ENCODE measurements at regions not wholly inside any gene's neighbourhood (a gene's known extent, or its start where the extent isn't known, plus 50 kb on each side); places are given as distances from the start of the nearest gene placed in this dataset.
"Not testable (repeated sequence)": the region's sequence is repeated elsewhere in the genome, so short reads cannot be mapped to it uniquely, and the experiment has no call there.

- DNase-seq (ENCODE audit: low read depth in 2 of 2): no peak
Measured at GRCh38 chr3:153370680-153371079, 208.7 kb downstream of the RAP2B start.

DNA sequence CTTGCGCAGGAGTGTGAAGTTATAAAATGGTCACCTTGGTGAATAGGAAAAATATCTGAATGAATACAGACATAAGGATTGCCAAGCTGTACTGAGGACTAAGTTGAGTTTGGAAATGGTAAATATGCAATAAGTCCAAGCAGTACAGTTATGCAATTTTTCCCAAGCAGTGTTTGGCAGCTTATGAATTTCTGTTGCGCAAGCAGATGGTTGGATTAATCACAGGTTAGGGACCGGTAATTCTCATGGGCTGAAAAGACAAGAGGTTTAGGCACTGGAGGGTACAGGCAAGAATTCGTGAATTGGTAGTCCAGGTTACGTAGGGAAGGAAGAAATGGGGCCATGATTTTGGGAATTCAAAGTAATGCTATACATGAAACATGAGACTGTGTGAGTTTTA is 210.3 kb downstream of the RAP2B start:
- no peak for DNase-seq (ENCODE audit: low read depth in 2 of 2)

DNA sequence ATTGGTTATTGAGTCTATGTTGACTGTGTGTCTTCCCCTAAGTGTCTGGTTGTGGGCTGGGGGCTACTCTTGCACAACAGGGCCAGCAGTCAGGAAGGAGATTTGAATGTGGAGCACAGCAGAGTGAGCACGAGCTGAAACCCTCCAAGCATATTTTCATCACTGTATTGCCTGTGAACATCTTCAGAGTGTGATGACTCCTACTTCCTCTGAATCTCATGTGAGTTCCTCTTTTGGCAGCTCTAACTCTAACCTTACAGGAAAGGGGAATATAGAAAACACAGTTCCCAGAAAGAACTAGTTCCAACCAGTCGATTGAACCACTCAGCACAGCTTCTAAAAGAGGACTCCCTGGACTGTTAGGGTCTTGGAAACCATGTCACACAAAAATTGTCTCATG is 211.6 kb downstream of the RAP2B start:
- DNase-seq (ENCODE audit: low read depth in 2 of 2): no peak

- DNase-seq (ENCODE audit: low read depth in 2 of 2): not testable (repeated sequence)
Measured at GRCh38 chr3:153378366-153378765, 216.3 kb downstream of the RAP2B start.

DNA sequence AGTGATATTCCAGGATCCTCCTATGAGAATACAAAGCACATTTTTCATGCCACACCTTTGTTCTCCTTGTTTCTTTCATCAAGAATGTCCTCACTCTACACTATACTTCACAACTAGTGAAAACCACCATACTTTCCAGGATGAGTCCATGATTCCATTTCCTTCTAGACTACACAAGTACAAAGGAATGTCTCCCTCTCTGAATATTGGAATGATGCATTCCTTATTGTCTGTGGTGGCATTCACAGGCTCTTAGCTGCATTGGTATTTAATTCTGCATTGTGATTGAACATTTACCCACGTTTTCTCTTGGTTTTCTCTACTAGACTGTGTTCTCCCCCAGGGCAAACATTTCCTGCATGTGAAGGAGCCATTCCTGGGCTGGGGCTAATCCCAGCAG is 217.5 kb downstream of the RAP2B start:
- no peak for DNase-seq (ENCODE audit: low read depth in 2 of 2)

- DNase-seq (ENCODE audit: low read depth in 2 of 2): no peak
Measured at GRCh38 chr3:153385343-153385742, 223.3 kb downstream of the RAP2B start.

DNA sequence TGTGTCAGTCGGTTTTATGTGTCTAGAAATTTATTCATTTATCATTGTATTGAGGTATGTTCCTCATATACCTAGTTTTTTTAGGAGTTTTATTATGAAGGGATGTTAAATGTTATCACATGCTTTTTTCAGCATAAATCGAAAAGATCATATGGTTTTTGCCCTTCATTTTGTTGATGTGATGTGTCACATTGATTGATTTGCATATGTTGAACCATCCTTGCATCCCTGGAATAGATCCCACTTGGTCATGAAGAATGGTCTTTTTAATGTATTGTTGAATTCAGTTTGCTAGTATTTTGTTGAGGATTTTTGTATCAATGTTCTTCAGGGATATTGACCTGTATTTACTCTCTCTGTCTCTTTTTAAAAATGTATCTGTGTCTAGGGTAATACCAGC is 230.3 kb downstream of the RAP2B start:
- no peak for DNase-seq (ENCODE audit: low read depth in 2 of 2)

DNA sequence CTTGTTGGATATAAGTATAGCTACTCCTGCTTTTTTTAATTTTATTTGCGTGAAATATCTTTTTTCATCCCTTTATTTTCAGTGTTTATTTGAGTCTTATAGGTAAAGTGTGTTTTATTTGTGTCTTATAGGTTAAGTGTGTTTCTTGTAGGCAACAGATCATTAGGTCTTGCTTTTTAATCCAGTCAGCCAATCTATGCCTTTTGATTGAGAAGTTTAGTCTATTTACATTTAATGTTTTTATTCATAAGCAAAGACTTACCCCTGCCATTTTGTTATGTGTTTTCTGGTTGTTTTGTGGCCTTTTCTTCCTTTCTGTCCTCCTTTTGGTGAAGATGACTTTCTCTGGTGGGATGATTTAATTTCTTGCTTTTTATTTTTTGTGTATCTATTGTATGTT is 232.0 kb downstream of the RAP2B start:
- DNase-seq (ENCODE audit: low read depth in 2 of 2): no peak

DNA sequence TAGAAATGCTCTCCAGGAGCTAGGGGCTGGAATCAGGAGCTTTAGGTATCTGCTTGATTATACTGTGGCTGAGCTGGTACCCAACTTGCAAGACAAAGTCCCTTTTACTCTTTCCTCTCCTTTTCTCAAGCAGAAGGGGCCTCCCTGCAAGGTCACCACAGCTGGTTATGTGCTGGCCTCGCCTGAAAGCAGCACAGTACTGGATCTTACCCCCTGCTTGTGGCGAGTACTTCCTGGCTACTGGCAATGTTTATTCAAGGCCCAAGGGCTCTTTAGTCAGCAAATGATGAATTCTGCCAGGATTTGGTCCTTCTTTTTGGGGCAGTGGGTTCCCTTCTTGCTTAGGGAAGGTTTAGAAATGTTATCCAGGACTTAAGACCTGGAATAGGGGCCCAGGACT is 234.6 kb downstream of the RAP2B start:
- DNase-seq (ENCODE audit: low read depth in 2 of 2): no peak

- no peak for DNase-seq (ENCODE audit: low read depth in 2 of 2)
Measured at GRCh38 chr3:153397794-153398193, 235.8 kb downstream of the RAP2B start.

GRCh38 chr3:153399636-153400035 is 237.6 kb downstream of the RAP2B start:
- DNase-seq (ENCODE audit: low read depth in 2 of 2): no peak

- no peak for DNase-seq (ENCODE audit: low read depth in 2 of 2)
Measured at GRCh38 chr3:153400641-153401040, 238.6 kb downstream of the RAP2B start.

- DNase-seq (ENCODE audit: low read depth in 2 of 2): no peak
Measured at GRCh38 chr3:153404157-153404556, 242.1 kb downstream of the RAP2B start.

DNA sequence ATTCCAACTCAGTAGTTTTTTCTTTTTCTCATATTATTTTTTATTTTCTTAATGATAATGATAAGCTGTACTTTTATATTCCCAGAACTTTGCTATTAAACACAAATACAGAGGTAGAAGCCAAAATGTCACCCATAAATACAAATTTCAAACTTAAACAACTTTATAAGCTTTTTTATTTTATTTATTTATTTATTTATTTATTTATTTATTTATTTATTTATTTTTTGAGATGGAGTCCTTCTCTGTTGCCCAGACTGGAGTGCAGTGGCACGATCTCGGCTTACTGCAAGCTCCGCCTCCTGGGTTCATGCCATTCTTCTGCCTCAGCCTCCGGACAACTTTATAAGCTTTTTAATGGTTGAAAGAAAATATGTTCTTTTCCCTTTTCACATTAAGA is 243.3 kb downstream of the RAP2B start:
- not testable (repeated sequence) for DNase-seq (ENCODE audit: low read depth in 2 of 2)

DNA sequence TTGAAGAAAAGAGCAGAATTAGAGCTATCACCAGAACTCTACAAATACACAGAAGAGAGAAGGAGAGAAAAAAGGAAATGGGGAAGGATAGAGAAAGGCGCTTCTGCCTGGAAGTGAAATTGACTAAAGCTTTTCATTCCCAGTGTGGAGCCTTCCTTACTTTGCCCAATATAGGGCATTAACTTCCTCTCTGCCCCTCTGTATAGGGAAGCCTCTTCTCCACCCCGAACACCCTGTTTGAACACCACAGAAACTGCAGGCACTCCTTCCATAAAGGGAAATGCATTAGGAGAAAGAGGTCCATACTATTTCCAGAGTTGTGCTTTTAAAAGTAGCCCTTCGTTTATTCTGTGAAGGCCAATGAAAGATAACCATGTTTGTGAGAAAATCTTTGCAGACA is 248.5 kb downstream of the RAP2B start:
- no peak for DNase-seq (ENCODE audit: low read depth in 2 of 2)

DNA sequence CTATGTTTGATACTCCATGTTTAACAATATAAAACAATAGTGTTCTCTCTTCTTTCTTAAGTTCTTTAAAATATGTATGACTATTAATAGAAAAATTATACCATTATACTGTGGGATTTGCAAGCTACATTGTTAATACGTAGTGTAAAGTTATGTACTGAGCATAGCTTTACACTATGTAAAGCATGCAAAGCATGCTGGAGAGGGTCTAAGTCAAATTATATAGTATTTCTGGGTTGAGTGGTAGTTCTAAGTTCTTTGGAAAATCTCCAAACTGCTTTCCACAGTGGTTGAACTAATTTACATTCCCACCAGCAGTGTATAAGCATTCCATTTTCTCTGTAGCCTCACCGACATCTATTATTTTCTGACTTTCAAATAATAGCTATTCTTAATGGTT is 253.0 kb downstream of the RAP2B start:
- DNase-seq (ENCODE audit: low read depth in 2 of 2): no peak

- no peak for DNase-seq (ENCODE audit: low read depth in 2 of 2)
Measured at GRCh38 chr3:153422314-153422713, 260.3 kb downstream of the RAP2B start.

GRCh38 chr3:153423820-153424219 is 261.8 kb downstream of the RAP2B start:
- not testable (repeated sequence) for DNase-seq (ENCODE audit: low read depth in 2 of 2)

- DNase-seq (ENCODE audit: low read depth in 2 of 2): no peak
Measured at GRCh38 chr3:153426344-153426743, 264.3 kb downstream of the RAP2B start.

GRCh38 chr3:153426803-153427202 is 264.8 kb downstream of the RAP2B start:
- no peak for DNase-seq (ENCODE audit: low read depth in 2 of 2)

DNA sequence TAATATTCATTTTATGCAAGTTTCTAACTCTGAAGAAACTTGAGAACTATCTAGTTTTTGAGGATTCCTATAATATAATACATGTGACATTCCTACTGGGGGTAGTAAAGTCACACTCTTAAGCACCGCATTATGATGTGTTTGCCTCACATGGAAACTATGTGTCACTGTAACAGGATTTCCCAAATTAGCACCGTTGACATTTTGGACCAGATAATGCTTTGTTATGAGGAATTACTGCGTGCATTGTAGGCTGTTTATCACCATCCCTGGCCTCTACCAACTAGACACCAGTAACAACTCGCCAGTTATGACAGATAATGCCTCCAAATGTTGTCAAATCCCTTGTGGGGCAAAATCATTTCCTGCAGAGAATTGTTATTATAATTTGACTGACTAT is 267.8 kb downstream of the RAP2B start:
- DNase-seq (ENCODE audit: low read depth in 2 of 2): no peak

DNA sequence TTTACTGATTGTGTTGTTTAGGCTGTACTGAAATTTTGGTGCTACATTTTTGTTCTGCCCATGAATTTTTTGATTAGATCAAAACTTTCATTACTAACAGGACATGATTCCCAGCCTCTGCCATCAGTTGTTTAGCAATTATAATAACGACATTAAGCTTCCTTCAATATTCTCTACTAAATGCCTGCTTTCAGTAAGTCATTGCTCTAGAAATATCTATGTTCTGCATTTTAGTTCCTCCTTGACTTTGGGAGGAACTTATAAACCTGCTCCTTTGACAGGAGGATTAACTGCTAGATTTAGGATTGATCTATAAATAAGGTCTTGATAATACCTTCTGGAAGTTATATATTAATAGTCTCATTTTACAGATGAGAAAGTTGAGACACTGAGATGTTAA is 269.1 kb downstream of the RAP2B start:
- DNase-seq (ENCODE audit: low read depth in 2 of 2): no peak

DNA sequence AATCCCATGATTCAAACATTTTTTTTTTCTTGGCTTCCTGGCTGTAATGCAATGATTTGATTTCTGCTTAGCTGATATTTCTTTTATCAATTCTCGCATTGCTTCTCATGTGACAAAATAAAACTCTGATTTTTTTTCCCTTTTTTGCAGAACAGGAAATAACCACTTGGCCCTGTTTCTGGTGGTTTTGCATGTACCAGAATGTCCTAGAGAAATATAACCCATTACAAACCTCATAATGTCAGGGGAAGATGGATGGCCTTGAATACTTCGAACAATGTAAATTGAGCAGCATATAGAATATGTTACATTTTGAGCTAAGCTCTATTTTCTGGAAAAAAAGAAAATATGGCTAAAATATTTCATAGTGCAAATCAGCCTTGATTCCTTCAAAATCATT is 275.6 kb downstream of the RAP2B start:
- DNase-seq (ENCODE audit: low read depth in 2 of 2): no peak

- no peak for DNase-seq (ENCODE audit: low read depth in 2 of 2)
Measured at GRCh38 chr3:153438271-153438670, 276.2 kb downstream of the RAP2B start.

DNA sequence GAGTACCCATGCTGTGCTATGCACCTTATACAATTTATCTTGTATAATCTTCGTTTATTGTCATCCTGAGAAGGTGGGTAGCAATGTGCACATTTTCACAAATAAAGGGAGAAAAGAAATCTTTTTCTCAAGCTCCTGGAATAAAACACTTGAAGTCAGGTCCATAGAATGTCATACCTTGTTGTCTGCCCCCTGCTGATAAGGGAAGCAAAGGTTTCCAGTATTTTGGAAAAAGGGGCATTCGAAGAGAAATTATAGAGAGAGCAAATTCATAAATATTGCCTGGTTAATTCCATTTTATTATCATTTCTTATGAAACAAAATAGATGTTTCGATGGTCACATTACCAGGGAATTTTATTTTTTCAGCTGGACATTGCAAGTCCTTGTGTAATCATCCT is 277.8 kb downstream of the RAP2B start:
- no peak for DNase-seq (ENCODE audit: low read depth in 2 of 2)
